Mesodermal cell (in vitro differentiated cells): ENCODE measurements at regions not wholly inside any gene's neighbourhood (a gene's known extent, or its start where the extent isn't known, plus 50 kb on each side); places are given as distances from the start of the nearest gene placed in this dataset.

Experiments
- H3K27ac ChIP-seq: 2 replicates; pipeline ENCODE4 v1.7.0; 2013; ENCODE audit warnings: mild to moderate bottlenecking, low read depth, low read length, moderate library complexity; ENCODE audit not compliant: severe bottlenecking
- H3K36me3 ChIP-seq: 2 replicates; pipeline ENCODE4 v1.7.1; 2013; ENCODE audit warnings: mild to moderate bottlenecking, low read length, moderate library complexity; ENCODE audit not compliant: control insufficient read depth, insufficient read depth
- H3K4me1 ChIP-seq: one replicate; pipeline ENCODE4 v1.7.1; 2013; ENCODE audit warnings: mild to moderate bottlenecking, low read length; ENCODE audit not compliant: insufficient read depth, control insufficient read depth, poor library complexity, severe bottlenecking
- H3K4me3 ChIP-seq: 2 replicates; pipeline ENCODE4 v1.7.0; 2013; ENCODE audit warnings: low read length, control low read depth, mild to moderate bottlenecking; ENCODE audit not compliant: insufficient read depth, poor library complexity, severe bottlenecking; ENCODE audit errors: extremely low read depth
- H3K9me3 ChIP-seq: 2 replicates; pipeline ENCODE4 v1.7.1; 2013; ENCODE audit warnings: mild to moderate bottlenecking, low read length, moderate library complexity; ENCODE audit not compliant: control insufficient read depth
- WGBS, 2 experiments: methylation state at CpG; one replicate each; pipeline ENCODE4 v1.1.5; 2013; ENCODE audit warnings: missing lambda C conversion rate in 2 of 2; ENCODE audit not compliant: insufficient coverage in 2 of 2; 5-methylcytosine and 5-hydroxymethylcytosine counted together

- Histone ChIP-seq H3K36me3 (no peaks in the 10 kb centered on the region), H3K9me3 (peaks cover 6% of the 10 kb centered on the region), H3K4me3 (no peak overlapping the region), H3K27ac (no peak overlapping the region), H3K4me1 (no peaks in the 10 kb centered on the region)
- WGBS, 2 experiments = 81 to 88% methylated on average over 10 to 20 of the region's 24 CpGs
Observed at GRCh38 chr22:47810505-47811500, 1048.4 kb downstream of the TBC1D22A start.

DNA sequence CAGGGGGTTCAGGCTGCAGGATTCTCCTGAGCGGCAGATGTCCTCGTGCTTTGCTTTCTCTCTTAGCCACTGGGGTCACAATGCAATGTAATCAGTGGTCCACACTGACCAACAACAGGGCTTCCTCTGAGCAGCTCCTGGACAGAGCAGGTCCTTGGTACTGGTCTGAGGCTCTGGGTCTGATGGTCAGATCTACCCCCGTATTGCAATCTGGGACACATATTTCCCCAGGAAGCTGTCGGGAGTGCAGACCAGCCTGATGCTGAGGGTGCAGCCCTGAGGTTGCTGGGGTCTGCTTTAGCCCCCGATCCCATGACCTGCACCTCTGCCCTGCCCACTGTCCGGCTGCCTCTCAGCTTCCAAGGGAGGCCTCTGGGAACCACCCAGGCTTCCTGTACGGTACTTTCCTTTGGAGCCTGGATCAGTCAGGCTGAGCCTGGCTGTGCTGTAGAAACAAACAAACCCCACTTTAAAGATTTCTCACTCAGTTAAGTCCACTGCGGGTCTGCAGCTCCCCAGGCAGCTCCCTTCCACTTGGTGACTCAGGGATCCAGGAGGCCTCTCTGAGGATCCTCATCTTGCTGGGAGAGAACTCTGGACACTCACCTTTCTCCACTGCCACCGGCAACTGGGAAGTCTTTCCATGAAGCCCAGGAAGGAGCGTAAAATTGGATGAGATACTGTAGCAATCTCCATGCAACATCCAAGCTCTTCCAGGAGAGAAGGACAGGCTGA, 1046.6 kb downstream of the TBC1D22A start:
- Histone ChIP-seq H3K4me1 (no peaks in the 10 kb centered on the region), H3K27ac (no peak overlapping the region), H3K9me3 (peaks cover 12% of the 10 kb centered on the region), H3K36me3 (no peaks in the 10 kb centered on the region), H3K4me3 (no peak overlapping the region)
- 84 to 88% methylated on average over 8 of the region's 10 CpGs for WGBS, 2 experiments

DNA sequence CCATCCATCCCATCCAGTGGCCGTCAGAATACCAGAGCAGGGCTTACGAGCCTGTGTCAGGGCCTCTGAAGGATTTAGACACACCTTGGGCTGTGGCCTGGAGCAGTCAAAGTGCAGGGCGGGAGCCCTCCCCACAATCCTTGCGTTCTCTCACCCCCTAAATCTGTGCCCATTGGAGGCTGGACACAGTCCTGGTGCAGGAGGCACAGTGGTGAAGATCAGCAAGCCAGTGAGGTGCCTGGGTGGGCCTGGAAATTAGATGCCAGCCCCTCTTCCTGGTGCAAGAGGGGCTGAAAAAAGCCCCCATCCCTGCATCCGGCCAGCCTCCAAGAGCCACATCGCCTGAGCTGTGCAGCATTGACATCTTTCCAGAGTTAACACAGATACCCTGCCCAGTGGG, 1045.8 kb downstream of the TBC1D22A start:
- Histone ChIP-seq H3K4me3 (no peak overlapping the region), H3K27ac (no peak overlapping the region), H3K4me1 (no peaks in the 10 kb centered on the region), H3K9me3 (peaks cover 12% of the 10 kb centered on the region), H3K36me3 (no peaks in the 10 kb centered on the region)
- 81 to 91% methylated on average over 4 of the region's 6 CpGs for WGBS, 2 experiments

GRCh38 chr22:47807506-47807905, 1045.1 kb downstream of the TBC1D22A start:
- H3K4me3 ChIP-seq = no peak overlapping the region
- no peak overlapping the region for H3K27ac ChIP-seq
- no peaks in the 10 kb centered on the region for H3K4me1 ChIP-seq
- WGBS, 2 experiments = 85 to 100% methylated on average over 1 to 3 of the region's 5 CpGs
- H3K36me3 ChIP-seq = no peaks in the 10 kb centered on the region
- peaks cover 12% of the 10 kb centered on the region for H3K9me3 ChIP-seq

- Histone ChIP-seq H3K4me1 (no peaks in the 10 kb centered on the region), H3K27ac (no peak overlapping the region), H3K36me3 (no peaks in the 10 kb centered on the region), H3K9me3 (peaks cover 12% of the 10 kb centered on the region), H3K4me3 (no peak overlapping the region)
- WGBS, 2 experiments = 87 to 98% methylated on average over 5 of the region's 8 CpGs
Observed at GRCh38 chr22:47806894-47807293, 1044.4 kb downstream of the TBC1D22A start.

DNA sequence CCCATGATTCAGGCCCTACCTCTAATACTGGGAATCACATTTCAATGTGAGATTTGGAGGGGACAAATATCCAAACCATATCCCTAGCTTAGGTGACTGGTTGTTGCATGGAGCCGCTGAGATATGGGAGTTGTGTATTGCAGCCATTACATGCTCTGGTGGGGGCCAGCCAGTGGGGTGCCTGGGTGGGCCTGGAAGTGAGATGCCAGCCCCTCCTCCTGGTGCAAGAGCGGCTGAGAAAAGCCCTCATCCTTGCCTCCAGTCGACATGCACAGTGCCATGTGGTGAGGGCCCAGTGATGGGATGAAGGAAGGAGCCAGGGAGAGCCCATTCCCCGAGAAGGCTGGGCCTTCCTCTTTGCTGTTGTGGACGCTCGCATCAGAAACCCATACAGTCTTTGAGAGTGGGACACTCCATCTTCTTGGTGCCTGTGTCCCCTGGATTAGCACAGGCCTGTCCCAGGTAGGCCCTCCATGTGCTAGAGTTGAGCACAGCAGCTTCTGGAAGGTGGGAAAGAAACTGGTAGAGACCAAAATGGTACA, 1043.0 kb downstream of the TBC1D22A start:
- Histone ChIP-seq H3K36me3 (no peaks in the 10 kb centered on the region), H3K9me3 (peaks cover 12% of the 10 kb centered on the region), H3K27ac (no peak overlapping the region), H3K4me1 (no peaks in the 10 kb centered on the region), H3K4me3 (no peak overlapping the region)
- 78 to 94% methylated on average over 5 of the region's 6 CpGs for WGBS, 2 experiments

- H3K4me1 ChIP-seq = no peaks in the 10 kb centered on the region
Observed at GRCh38 chr22:47804281-47804680, 1041.8 kb downstream of the TBC1D22A start.

GRCh38 chr22:47802421-47802820, 1040.0 kb downstream of the TBC1D22A start:
- 86 to 90% methylated on average over 11 to 12 of the region's 14 CpGs for WGBS, 2 experiments
- H3K4me1 ChIP-seq = no peaks in the 10 kb centered on the region
- no peak overlapping the region for H3K27ac ChIP-seq
- no peaks in the 10 kb centered on the region for H3K36me3 ChIP-seq
- H3K4me3 ChIP-seq = no peak overlapping the region
- peaks cover 7% of the 10 kb centered on the region for H3K9me3 ChIP-seq

More at GRCh38 chr22:47804281-47804680, 1041.8 kb downstream of the TBC1D22A start:
- WGBS, 2 experiments = 85 to 96% methylated on average over 6 of the region's 6 CpGs
- peaks cover 10% of the 10 kb centered on the region for H3K9me3 ChIP-seq
- no peaks in the 10 kb centered on the region for H3K36me3 ChIP-seq
- no peak overlapping the region for H3K4me3 ChIP-seq
- H3K27ac ChIP-seq = no peak overlapping the region

DNA sequence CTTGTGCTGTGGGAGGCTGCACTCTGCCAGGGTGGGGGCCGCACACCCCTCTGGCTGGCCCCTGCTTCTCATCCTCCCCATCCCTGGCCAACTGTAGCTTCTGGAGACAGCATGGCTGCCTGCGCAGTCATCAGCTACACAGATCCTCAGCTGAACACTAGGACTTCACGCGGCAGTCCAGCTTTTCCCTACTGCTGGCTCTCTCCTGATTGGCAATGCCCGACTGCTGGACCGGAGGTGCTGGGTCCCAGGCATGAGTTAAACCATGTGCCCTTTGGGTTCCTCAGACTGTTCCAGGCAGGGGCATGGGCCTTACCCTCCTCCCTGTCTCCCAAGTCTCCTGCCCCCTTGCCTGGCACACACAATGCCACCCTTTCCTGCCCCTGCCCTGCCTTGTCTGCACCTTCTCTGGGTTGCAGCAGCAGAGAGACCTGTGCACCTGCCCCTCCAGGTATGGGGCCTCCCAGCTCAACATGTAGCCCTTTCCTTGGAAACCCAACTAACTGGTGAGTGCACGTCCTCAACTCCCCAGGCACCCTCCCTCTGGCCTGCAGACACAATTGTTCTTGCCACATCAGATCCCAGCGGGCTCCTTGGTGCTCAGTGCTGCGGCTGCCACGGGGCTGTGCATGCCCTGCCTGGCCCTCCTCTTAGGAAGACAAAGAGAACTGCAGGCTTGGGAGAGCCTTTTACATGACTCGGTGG, 1039.2 kb downstream of the TBC1D22A start:
- Histone ChIP-seq H3K4me3 (no peak overlapping the region), H3K36me3 (no peaks in the 10 kb centered on the region), H3K27ac (no peak overlapping the region), H3K9me3 (peaks cover 7% of the 10 kb centered on the region), H3K4me1 (no peaks in the 10 kb centered on the region)
- 89 to 93% methylated on average over 8 to 10 of the region's 11 CpGs for WGBS, 2 experiments

- Histone ChIP-seq H3K36me3 (no peaks in the 10 kb centered on the region), H3K9me3 (no peaks in the 10 kb centered on the region), H3K27ac (no peak overlapping the region), H3K4me1 (no peaks in the 10 kb centered on the region), H3K4me3 (no peak overlapping the region)
- WGBS, 2 experiments = 85 to 91% methylated on average over 3 to 4 of the region's 4 CpGs
Observed at GRCh38 chr22:47798229-47798628, 1035.8 kb downstream of the TBC1D22A start.
